Large intestine (tissue), 3 donors: ENCODE measurements at regions not wholly inside any gene's neighbourhood (a gene's known extent, or its start where the extent isn't known, plus 50 kb on each side); places are given as distances from the start of the nearest gene placed in this dataset.

Experiments used
- DNase-seq, 2 donors: peaks; one replicate each; pipeline versions ENCODE4 v3.0.0 to v3.0.0-alpha.2; 2013
- H3K27ac ChIP-seq: one replicate; pipeline ENCODE4 v1.5.1; 2013; ENCODE audit warnings: low read length
- H3K27me3 ChIP-seq: 2 replicates; pipeline ENCODE4 v1.6.1; 2013; ENCODE audit warnings: low read length; ENCODE audit not compliant: control insufficient read depth, insufficient read depth
- H3K36me3 ChIP-seq: 2 replicates; pipeline ENCODE4 v1.6.1; 2013; ENCODE audit warnings: low read length; ENCODE audit not compliant: control insufficient read depth, insufficient read depth
- H3K4me1 ChIP-seq: one replicate; pipeline ENCODE4 v1.6.1; 2013; ENCODE audit warnings: low read length; ENCODE audit not compliant: control insufficient read depth, insufficient read depth
- H3K4me3 ChIP-seq: one replicate; pipeline ENCODE4 v1.5.1; 2013; ENCODE audit warnings: low read length
- H3K9me3 ChIP-seq: one replicate; pipeline ENCODE4 v1.6.1; 2013; ENCODE audit warnings: mild to moderate bottlenecking, low read depth, low read length, moderate library complexity; ENCODE audit not compliant: control insufficient read depth
- WGBS: methylation state at CpG from one replicate; pipeline ENCODE4 v1.1.5; 2013; ENCODE audit warnings: low lambda C conversion rate; ENCODE audit not compliant: insufficient coverage; 5-methylcytosine and 5-hydroxymethylcytosine counted together

DNA sequence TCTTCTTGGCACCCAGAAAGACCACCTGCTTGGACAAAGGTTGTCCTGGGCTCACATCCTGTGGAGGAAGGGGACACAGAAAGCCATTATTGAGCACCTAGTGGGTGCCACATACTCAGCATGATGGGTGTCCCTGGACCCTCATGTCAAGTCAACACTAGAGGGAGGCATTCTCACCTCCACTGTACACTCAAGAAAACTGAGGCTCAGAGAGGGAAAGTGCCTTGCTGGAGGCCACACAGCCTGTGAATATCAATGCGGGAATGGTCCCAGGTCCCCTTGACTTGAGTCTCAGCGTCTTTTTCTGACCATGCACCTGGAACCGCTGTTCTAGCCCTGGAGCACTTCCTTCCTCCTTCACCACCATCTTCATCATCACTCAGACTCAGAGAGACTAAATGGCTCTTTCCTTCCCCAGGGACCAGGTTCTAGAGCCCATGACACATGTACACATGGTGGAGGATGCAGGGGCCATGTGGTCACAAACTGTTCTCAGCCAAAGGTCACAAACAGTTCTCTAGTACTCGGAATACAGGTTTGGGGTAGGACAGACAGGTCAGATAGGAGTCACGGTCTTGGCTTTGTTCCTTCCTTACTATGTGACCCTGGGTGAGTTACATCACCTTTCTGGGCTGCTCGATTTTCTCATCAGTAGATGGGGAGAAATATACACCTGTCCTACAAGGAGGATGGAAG is 89.2 kb upstream of the WNT4 start:
- Histone ChIP-seq H3K36me3 (no peaks in the 10 kb centered on the region), H3K4me1 (peaks cover 9% of the 10 kb centered on the region), H3K9me3 (no peaks in the 10 kb centered on the region), H3K27ac (no peak overlapping the region), H3K4me3 (no peak overlapping the region), H3K27me3 (peaks cover 3% of the 10 kb centered on the region)
- 40% methylated on average over 1 of the region's 6 CpGs for WGBS
- no peak for DNase-seq

DNA sequence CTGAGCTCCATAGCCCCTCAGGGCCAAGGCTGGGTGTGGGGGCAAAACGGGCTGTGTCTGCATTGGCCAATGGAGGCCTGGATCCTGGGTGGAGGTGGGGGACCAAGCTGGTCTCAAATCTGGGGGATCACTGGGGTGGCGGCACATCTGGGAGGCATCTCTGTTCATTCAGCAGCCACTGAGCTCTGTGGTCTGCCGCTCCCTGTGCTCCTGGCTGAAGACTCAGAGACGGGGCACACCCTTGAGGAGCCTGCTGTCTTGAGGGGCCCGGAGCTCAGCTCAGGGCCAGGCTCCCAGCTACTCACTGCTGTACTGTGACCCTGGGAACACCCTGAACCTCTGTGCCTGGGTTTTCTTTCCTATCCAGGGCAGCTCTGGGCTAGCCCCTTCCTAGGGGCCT is 90.3 kb upstream of the WNT4 start:
- Histone ChIP-seq H3K27me3 (peaks cover 3% of the 10 kb centered on the region), H3K27ac (no peak overlapping the region), H3K4me3 (no peak overlapping the region), H3K9me3 (no peaks in the 10 kb centered on the region), H3K36me3 (no peaks in the 10 kb centered on the region), H3K4me1 (peaks cover 9% of the 10 kb centered on the region)
- DNase-seq, result no peak
- WGBS, result no CpG with 5 or more reads among the region's 5 CpGs

DNA sequence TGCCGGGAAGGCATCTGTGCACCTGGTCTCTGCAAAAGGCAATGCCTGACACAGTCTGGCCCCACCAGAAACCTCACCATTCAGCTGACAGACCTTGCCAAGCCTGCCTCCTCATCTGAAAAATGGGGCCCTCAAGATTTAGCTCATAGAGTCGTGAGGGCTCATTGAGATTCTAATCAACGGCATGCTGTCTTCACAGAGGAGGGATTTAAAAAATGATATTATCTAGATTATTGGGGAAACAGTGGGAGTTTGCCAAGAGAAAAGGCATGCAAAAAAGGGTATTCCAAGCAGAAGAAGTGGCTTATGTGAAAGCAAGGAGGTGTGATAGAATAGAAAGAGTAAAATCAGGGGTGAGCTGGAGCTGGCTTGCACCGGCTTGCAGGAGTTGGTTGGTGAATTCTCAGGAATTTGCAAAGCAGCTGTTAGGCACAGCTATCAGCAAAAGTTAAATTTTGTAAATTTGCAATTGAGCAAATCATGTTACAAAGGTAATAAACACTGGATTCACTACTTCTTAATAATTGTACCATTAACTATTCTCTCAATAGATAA is 91.7 kb upstream of the WNT4 start:
- DNase-seq, result no peak
- Histone ChIP-seq H3K27me3 (peaks cover 3% of the 10 kb centered on the region), H3K4me1 (peaks cover 5% of the 10 kb centered on the region), H3K27ac (no peak overlapping the region), H3K36me3 (no peaks in the 10 kb centered on the region), H3K9me3 (no peaks in the 10 kb centered on the region), H3K4me3 (no peak overlapping the region)
- 40% methylated on average over 1 of the region's 4 CpGs for WGBS

DNA sequence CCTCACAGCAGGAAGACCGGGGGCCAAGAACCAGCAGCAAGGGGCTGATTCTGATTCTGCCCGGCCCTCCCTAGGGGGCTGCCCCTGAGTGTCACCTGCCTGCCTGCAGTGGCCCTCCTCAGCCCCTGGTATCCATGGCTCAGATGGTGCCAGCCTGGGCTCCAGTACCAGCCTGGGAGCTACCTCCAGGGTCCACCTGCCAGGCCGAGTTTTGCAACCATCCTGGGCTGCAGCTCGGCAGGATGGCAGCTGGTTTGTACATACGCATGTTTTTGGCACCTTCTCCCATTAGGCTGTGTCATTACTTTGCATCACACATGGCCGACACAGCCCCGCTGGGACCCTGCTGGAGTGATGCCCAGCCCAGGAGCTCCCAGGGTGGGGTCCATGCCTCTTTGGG is 93.3 kb upstream of the WNT4 start:
- DNase-seq, result no peak
- no peaks in the 10 kb centered on the region for H3K36me3 ChIP-seq
- H3K9me3 ChIP-seq, result no peaks in the 10 kb centered on the region
- H3K4me3 ChIP-seq, result no peak overlapping the region
- no peak overlapping the region for H3K27ac ChIP-seq
- no CpG with 5 or more reads among the region's 7 CpGs for WGBS
- H3K4me1 ChIP-seq, result no peaks in the 10 kb centered on the region
- H3K27me3 ChIP-seq, result peaks cover 3% of the 10 kb centered on the region

DNA sequence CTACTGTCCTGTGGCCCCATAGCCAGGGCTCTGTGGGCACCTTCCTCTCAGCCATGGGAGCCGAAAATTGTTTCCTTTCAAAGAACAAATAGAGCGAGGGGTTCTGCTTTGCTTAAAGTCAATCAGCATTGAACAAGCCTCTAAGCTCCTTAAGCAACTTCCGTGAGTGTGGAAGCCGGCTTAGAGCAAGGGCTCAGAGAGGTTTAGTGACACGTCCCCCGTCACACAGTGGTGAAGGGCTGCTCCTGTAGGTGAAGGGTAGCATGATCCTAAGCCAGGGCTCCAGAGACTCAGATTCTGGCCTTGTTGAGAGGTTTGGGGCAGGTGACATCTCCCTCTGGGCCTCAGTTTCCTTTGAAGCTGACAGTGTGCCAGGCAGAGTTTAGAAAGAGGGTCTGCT is 94.0 kb upstream of the WNT4 start:
- Histone ChIP-seq H3K36me3 (no peaks in the 10 kb centered on the region), H3K4me3 (no peak overlapping the region), H3K9me3 (no peaks in the 10 kb centered on the region), H3K27ac (no peak overlapping the region), H3K27me3 (peaks cover 3% of the 10 kb centered on the region), H3K4me1 (no peaks in the 10 kb centered on the region)
- no CpG with 5 or more reads among the region's 6 CpGs for WGBS
- no peak for DNase-seq

DNA sequence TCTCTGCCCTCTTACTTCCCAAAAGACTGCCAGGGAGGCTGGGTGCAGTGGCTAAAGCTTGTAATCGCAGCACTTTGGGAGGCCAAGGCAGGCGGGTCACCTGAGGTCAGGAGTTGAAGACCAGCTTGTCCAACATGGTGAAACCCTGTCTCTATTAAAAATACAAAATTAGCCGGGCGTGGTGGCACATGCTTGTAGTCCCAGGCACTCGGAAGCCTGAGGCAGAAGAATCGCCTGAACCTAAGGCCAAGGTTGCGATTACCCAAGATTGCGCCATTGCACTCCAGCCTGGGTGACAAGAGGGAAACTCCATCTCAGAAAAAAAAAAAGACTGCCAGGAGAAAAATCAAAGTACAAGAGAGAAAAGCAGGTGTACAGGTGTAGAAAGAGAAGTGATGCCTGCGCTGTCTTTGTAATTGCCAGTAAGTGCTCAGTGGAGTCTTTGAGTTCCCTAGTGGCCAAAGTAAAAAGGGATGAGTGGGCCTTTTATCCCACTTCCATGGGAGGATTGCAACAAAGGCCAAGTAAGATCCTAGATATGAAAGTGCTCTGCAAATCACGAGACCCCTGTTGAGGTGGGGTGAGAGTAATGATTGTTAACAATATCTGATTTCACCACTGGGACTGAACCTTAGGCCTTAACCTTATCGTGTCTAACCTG is 94.7 kb upstream of the WNT4 start:
- H3K27me3 ChIP-seq, result peaks cover 3% of the 10 kb centered on the region
- DNase-seq, result peak; percentile 37 to 63
- WGBS, result no CpG with 5 or more reads among the region's 11 CpGs
- no peak overlapping the region for H3K4me3 ChIP-seq
- no peak overlapping the region for H3K27ac ChIP-seq
- H3K9me3 ChIP-seq, result no peaks in the 10 kb centered on the region
- H3K36me3 ChIP-seq, result no peaks in the 10 kb centered on the region
- H3K4me1 ChIP-seq, result no peaks in the 10 kb centered on the region

DNA sequence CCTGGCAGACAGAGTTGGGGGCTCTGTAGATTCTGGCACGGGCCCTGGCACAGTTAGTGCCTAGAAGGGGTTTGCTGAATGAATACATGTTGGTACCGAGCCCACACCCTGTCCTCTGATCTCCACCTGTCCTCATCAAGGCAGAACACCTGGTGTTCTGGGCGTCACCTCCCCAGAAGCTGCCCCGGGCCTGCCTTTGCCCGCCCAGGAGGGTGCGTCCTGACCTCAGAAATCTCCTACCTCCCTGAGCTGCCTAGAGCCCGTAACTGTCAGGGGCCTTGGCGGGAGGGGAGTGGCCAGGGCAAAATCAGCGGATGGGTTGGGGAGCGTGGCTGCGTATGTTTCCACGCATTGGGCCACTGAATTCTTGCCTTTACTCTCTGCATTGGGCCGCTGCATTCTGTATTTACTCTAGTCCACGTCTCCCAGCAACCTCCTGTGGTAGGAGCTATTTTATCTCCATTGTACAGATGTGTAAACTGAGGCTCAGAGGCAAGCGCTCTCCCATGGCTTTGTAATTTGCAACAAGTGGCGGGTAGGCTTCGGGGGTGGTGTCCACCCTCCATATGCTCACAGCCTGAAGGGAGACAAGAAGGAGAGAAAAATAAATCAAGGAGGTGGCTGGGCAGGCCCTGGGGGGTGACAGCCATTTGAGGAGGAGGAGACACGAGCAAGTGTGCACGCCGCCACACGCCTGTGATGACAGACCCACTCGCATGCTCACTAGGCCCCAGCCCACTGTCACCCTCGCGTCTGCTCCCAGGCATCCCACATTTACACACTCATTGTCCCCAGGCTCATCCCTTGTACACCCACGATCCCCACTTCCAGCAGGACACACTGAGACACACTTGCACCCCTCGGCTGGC is 95.7 kb upstream of the WNT4 start:
- no peak overlapping the region for H3K27ac ChIP-seq
- peaks cover 3% of the 10 kb centered on the region for H3K27me3 ChIP-seq
- no peak overlapping the region for H3K4me3 ChIP-seq
- no CpG with 5 or more reads among the region's 26 CpGs for WGBS
- H3K9me3 ChIP-seq, result no peaks in the 10 kb centered on the region
- no peaks in the 10 kb centered on the region for H3K36me3 ChIP-seq
- no peaks in the 10 kb centered on the region for H3K4me1 ChIP-seq
- DNase-seq, result no peak

DNA sequence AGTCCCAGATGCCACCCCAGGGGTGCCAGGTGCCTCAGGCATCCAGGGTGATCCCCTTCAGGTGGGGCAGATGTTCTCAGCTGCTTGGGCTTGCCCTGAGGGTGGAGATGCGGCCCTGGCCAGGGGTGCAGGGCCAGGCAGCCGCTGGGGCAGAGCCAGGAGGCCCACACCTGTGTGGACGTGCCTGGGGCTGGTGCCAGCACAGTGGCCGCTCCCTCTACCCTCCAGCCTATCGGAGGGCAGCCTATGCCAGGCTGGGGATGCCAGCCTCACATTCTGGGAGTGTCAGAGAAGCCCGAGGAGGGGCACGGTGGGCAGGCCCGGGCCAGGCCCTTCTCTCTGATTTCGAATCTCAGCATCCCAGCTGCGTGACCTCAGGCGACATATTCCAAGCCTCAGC is 96.5 kb upstream of the WNT4 start:
- no peaks in the 10 kb centered on the region for H3K9me3 ChIP-seq
- no peaks in the 10 kb centered on the region for H3K36me3 ChIP-seq
- DNase-seq, result no peak
- H3K4me1 ChIP-seq, result no peaks in the 10 kb centered on the region
- H3K27ac ChIP-seq, result no peak overlapping the region
- WGBS, result no CpG with 5 or more reads among the region's 11 CpGs
- peaks cover under 1% of the 10 kb centered on the region for H3K27me3 ChIP-seq
- no peak overlapping the region for H3K4me3 ChIP-seq

DNA sequence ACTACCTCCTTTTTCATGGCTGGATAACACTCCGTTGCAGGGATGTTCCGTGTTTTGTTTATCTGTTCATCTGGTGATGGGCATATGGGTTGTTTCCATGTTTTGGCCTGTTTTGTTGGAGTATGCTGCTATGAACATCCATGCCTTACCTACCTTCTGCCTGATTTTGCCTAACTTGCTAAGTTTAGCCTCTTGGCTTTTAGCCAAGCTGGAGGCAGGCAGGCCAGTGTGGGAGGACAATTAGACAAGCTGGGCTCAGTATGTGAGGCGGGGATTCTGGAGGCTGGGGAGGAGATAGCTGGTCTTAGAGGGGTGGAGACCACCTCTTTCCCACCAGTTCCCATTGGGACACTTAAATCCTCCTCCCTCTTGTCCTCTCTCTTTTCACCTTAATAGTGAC is 98.4 kb upstream of the WNT4 start:
- H3K36me3 ChIP-seq, result no peaks in the 10 kb centered on the region
- H3K4me3 ChIP-seq, result no peak overlapping the region
- no CpG with 5 or more reads among the region's 3 CpGs for WGBS
- DNase-seq, result no peak
- H3K27me3 ChIP-seq, result no peaks in the 10 kb centered on the region
- no peaks in the 10 kb centered on the region for H3K9me3 ChIP-seq
- no peak overlapping the region for H3K27ac ChIP-seq
- no peaks in the 10 kb centered on the region for H3K4me1 ChIP-seq

DNA sequence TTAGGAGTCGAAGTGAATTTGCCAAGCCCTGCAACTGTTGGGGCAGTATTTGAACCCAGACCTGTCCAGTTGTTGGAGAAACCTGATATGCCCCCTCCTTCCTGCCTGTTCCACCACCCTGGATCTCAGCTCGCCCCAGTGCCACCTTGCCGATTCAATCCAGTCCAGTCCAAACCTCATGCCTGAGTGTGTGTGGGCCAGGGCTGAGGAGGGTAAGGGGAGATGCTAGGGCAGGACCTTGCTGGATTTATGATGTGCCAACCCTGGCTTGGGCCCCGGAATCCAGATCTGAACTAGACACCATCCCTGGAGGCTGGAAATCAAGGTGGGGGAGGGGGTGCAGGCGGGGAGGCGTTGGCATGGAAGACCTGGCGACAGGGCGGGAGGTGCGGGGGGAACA is 98.9 kb upstream of the WNT4 start:
- Histone ChIP-seq H3K27me3 (no peaks in the 10 kb centered on the region), H3K4me1 (no peaks in the 10 kb centered on the region), H3K36me3 (no peaks in the 10 kb centered on the region), H3K27ac (no peak overlapping the region), H3K4me3 (no peak overlapping the region), H3K9me3 (no peaks in the 10 kb centered on the region)
- WGBS, result no CpG with 5 or more reads among the region's 9 CpGs
- DNase-seq, result no peak
